CD4-positive, alpha-beta memory T cell (primary cell): ENCODE measurements at regions not wholly inside any gene's neighbourhood (a gene's known extent, or its start where the extent isn't known, plus 50 kb on each side); places are given as distances from the start of the nearest gene placed in this dataset.
A peak's percentile ranks its signal among the peaks of the same experiment; 100 is the strongest.

Experiments
- CTCF ChIA-PET: fragments of 350-600 bp; sonication (Branson Sonifier 250); formaldehyde crosslinking; loops from one replicate; lab custom pipeline; 2021; ENCODE audit warnings: inconsistent platforms; ENCODE audit not compliant: partially characterized antibody; lab: Charles Lee
- POLR2A ChIA-PET: fragments of 350-600 bp; sonication (Branson Sonifier 250); formaldehyde crosslinking; loops from one replicate; lab custom pipeline; 2021; ENCODE audit not compliant: partially characterized antibody; lab: Charles Lee
- DNase-seq, 5 donors: peaks; one replicate each; pipeline versions ENCODE4 v3.0.0 to v3.0.0-alpha.2; 2020 to 2022; ENCODE audit warnings: mixed read lengths in 1 of 5
- H3K27ac ChIP-seq: one replicate; pipeline ENCODE4 v1.7.0; 2013; ENCODE audit warnings: low read depth, low read length
- H3K27me3 ChIP-seq: 2 replicates; pipeline ENCODE4 v1.7.0; 2013; ENCODE audit warnings: mild to moderate bottlenecking, low read length, moderate library complexity; ENCODE audit not compliant: insufficient read depth
- H3K36me3 ChIP-seq: 2 replicates; pipeline ENCODE4 v1.7.0; 2013; ENCODE audit warnings: mild to moderate bottlenecking, low read length, moderate library complexity; ENCODE audit not compliant: insufficient read depth
- H3K4me1 ChIP-seq: 2 replicates; pipeline ENCODE4 v1.7.0; 2013; ENCODE audit warnings: mild to moderate bottlenecking, low read length, moderate library complexity; ENCODE audit not compliant: insufficient read depth
- H3K4me3 ChIP-seq, 2 donors: one replicate each; pipeline ENCODE4 v1.7.0; 2013; ENCODE audit warnings: low read length in 2 of 2, mild to moderate bottlenecking in 1 of 2
- H3K9me3 ChIP-seq, 2 donors: one replicate each; pipeline ENCODE4 v1.7.0; 2013; ENCODE audit warnings: low read length in 2 of 2, control low read depth in 1 of 2; ENCODE audit not compliant: control insufficient read depth in 1 of 2
- H3K27ac Mint-ChIP-seq, 7 donors: one replicate each; pipeline ENCODE4 v1.8.0; 2020 to 2021; ENCODE audit warnings: mixed read lengths in 7 of 7, mild to moderate bottlenecking in 6 of 7, inconsistent platforms in 3 of 7, moderate library complexity in 3 of 7
- H3K27me3 Mint-ChIP-seq, 2 donors: one replicate each; pipeline ENCODE4 v1.8.0; 2020 to 2021; ENCODE audit warnings: mixed read lengths in 2 of 2
- H3K36me3 Mint-ChIP-seq, 2 donors: one replicate each; pipeline ENCODE4 v1.8.0; 2020 to 2021; ENCODE audit warnings: mixed read lengths in 2 of 2, inconsistent platforms in 1 of 2, mild to moderate bottlenecking in 1 of 2
- H3K4me1 Mint-ChIP-seq, 4 donors: one replicate each; pipeline ENCODE4 v1.8.0; 2020 to 2021; ENCODE audit warnings: mixed read lengths in 4 of 4, mild to moderate bottlenecking in 1 of 4
- H3K4me3 Mint-ChIP-seq, 8 donors: one replicate each; pipeline ENCODE4 v1.8.0; 2020 to 2021; ENCODE audit warnings: mixed read lengths in 8 of 8, mild to moderate bottlenecking in 7 of 8, moderate library complexity in 6 of 8, inconsistent platforms in 3 of 8
- H3K9me3 Mint-ChIP-seq, 8 donors: one replicate each; pipeline ENCODE4 v1.8.0; 2020 to 2021; ENCODE audit warnings: mixed read lengths in 8 of 8, mild to moderate bottlenecking in 5 of 8, inconsistent platforms in 3 of 8, moderate library complexity in 1 of 8
- intact Hi-C: fragments of 100-400 bp; cut with micrococcal nuclease; formaldehyde crosslinking; loops from one replicate; pipeline ENCODE4 v1.15.1; 2023

- no peak for DNase-seq
These were observed 60.5 kb upstream of the HS3ST2 start for GRCh38 chr16:22753451-22753850.

GRCh38 chr16:22754577-22754976, 59.4 kb upstream of the HS3ST2 start:
- Mint-ChIP-seq H3K9me3 (peaks cover 0 to 5% (median 2%) of the 10 kb centered on the region in 8 donors), H3K27ac (no peak overlapping the region), H3K4me3 (no peak overlapping the region), H3K36me3 (no peaks in the 10 kb centered on the region), H3K4me1 (no peaks in the 10 kb centered on the region), H3K27me3 (peaks cover 6 to 8% of the 10 kb centered on the region in 2 donors)
- Histone ChIP-seq H3K27me3 (no peaks in the 10 kb centered on the region), H3K27ac (no peak overlapping the region), H3K9me3 (no peaks in the 10 kb centered on the region), H3K4me1 (no peaks in the 10 kb centered on the region), H3K36me3 (no peaks in the 10 kb centered on the region), H3K4me3 (no peak overlapping the region)
- CTCF ChIA-PET, result interaction anchor here (2.0 kb wide), 1 partner anchor 11 kb away, joined by 6 read pairs; no protein-coding TSS in a partner anchor
- intact Hi-C loops, result no loop called here
- POLR2A ChIA-PET, result no interaction called here
- no peak for DNase-seq

More at GRCh38 chr16:22753451-22753850, 60.5 kb upstream of the HS3ST2 start:
- Mint-ChIP-seq H3K4me3 (no peak overlapping the region), H3K9me3 (peaks cover 0 to 5% (median 2%) of the 10 kb centered on the region in 8 donors), H3K27ac (no peak overlapping the region), H3K36me3 (no peaks in the 10 kb centered on the region), H3K4me1 (no peaks in the 10 kb centered on the region), H3K27me3 (peaks cover 6% of the 10 kb centered on the region in 2 donors)
- Histone ChIP-seq H3K9me3 (no peaks in the 10 kb centered on the region), H3K4me3 (no peak overlapping the region), H3K27me3 (no peaks in the 10 kb centered on the region), H3K36me3 (no peaks in the 10 kb centered on the region), H3K27ac (no peak overlapping the region), H3K4me1 (no peaks in the 10 kb centered on the region)
- intact Hi-C loops, result no loop called here
- CTCF ChIA-PET, result interaction anchor here (2.0 kb wide), 1 partner anchor 12 kb away, joined by 6 read pairs; no protein-coding TSS in a partner anchor
- POLR2A ChIA-PET, result no interaction called here

- H3K4me1 Mint-ChIP-seq, result no peaks in the 10 kb centered on the region
- CTCF ChIA-PET, result no interaction called here
- no peak overlapping the region for H3K4me3 Mint-ChIP-seq
- Histone ChIP-seq H3K4me3 (no peak overlapping the region), H3K36me3 (no peaks in the 10 kb centered on the region), H3K27me3 (no peaks in the 10 kb centered on the region), H3K4me1 (no peaks in the 10 kb centered on the region), H3K27ac (no peak overlapping the region), H3K9me3 (no peaks in the 10 kb centered on the region)
- peaks cover 6 to 8% of the 10 kb centered on the region in 2 donors for H3K27me3 Mint-ChIP-seq
- intact Hi-C loops, result no loop called here
- no peaks in the 10 kb centered on the region for H3K36me3 Mint-ChIP-seq
- no peak for DNase-seq
- peaks cover 0 to 5% (median 2%) of the 10 kb centered on the region in 8 donors for H3K9me3 Mint-ChIP-seq
- H3K27ac Mint-ChIP-seq, result no peak overlapping the region
- POLR2A ChIA-PET, result no interaction called here
These were observed 56.8 kb upstream of the HS3ST2 start for GRCh38 chr16:22757202-22757601.

- no peaks in the 10 kb centered on the region for H3K4me1 Mint-ChIP-seq
- no peak overlapping the region for H3K27ac Mint-ChIP-seq
- peaks cover 0 to 5% (median 3%) of the 10 kb centered on the region in 8 donors for H3K9me3 Mint-ChIP-seq
- Histone ChIP-seq H3K27me3 (no peaks in the 10 kb centered on the region), H3K4me1 (no peaks in the 10 kb centered on the region), H3K4me3 (no peak overlapping the region), H3K9me3 (no peaks in the 10 kb centered on the region), H3K27ac (no peak overlapping the region), H3K36me3 (no peaks in the 10 kb centered on the region)
- ChIA-PET CTCF (no interaction called here), POLR2A (no interaction called here)
- no peaks in the 10 kb centered on the region for H3K36me3 Mint-ChIP-seq
- DNase-seq, result no peak
- no peak overlapping the region for H3K4me3 Mint-ChIP-seq
- H3K27me3 Mint-ChIP-seq, result peaks cover 9 to 14% of the 10 kb centered on the region in 2 donors
- intact Hi-C loops, result no loop called here
These were observed 51.5 kb upstream of the HS3ST2 start for GRCh38 chr16:22762486-22762885.

GRCh38 chr16:22763437-22764080, 50.4 kb upstream of the HS3ST2 start:
- intact Hi-C loops, result no loop called here
- Mint-ChIP-seq H3K36me3 (no peaks in the 10 kb centered on the region), H3K4me3 (no peak overlapping the region), H3K27me3 (peaks cover 9 to 10% of the 10 kb centered on the region in 2 donors), H3K9me3 (peaks cover 0 to 2% (median 0%) of the 10 kb centered on the region in 8 donors), H3K27ac (peak overlapping the region in 1 of 7 donors; percentile 29), H3K4me1 (no peaks in the 10 kb centered on the region)
- no peak overlapping the region for H3K27ac ChIP-seq
- CTCF ChIA-PET, result no interaction called here
- no peak for DNase-seq
- H3K36me3 ChIP-seq, result no peaks in the 10 kb centered on the region
- no peaks in the 10 kb centered on the region for H3K27me3 ChIP-seq
- POLR2A ChIA-PET, result no interaction called here
- no peaks in the 10 kb centered on the region for H3K9me3 ChIP-seq
- no peak overlapping the region for H3K4me3 ChIP-seq
- H3K4me1 ChIP-seq, result no peaks in the 10 kb centered on the region
